Prostate gland (tissue), 2 donors: ENCODE measurements at regions not wholly inside any gene's neighbourhood (a gene's known extent, or its start where the extent isn't known, plus 50 kb on each side); places are given as distances from the start of the nearest gene placed in this dataset.
"Not testable (repeated sequence)": the region's sequence is repeated elsewhere in the genome, so short reads cannot be mapped to it uniquely, and the experiment has no call there.

Experiments used
- DNase-seq: peaks from one replicate; pipeline ENCODE4 v3.0.0-alpha.2; 2019; ENCODE audit warnings: low spot score
- H3K27ac ChIP-seq, 2 donors: fragments of 200-600 bp; sonication (generic); 2 replicates each; pipeline ENCODE4 v1.5.1; 2017 to 2019
- H3K27me3 ChIP-seq: fragments of 200-600 bp; sonication (generic); replicated peaks from 2 replicates; pipeline ENCODE4 v1.5.1; 2019; ENCODE audit not compliant: insufficient read depth
- H3K36me3 ChIP-seq, 2 donors: fragments of 200-600 bp; sonication (generic); 1 replicate in 1 of 2; 2 replicates in 1 of 2; pipeline versions ENCODE4 v1.5.1 to v1.8.1; 2017 to 2019
- H3K4me1 ChIP-seq: fragments of 200-600 bp; sonication (generic); replicated peaks from 2 replicates; pipeline ENCODE4 v1.5.1; 2019
- H3K4me3 ChIP-seq, 2 donors: fragments of 200-600 bp; sonication (generic); 2 replicates each; pipeline ENCODE4 v1.5.1; 2017 to 2019
- H3K9me3 ChIP-seq: fragments of 200-600 bp; sonication (generic); 2 replicates; pipeline ENCODE4 v1.5.1; 2017
- POLR2A ChIP-seq: fragments of 450-650 bp; IDR thresholded peaks from one replicate; pipeline ENCODE4 v1.6.1; 2016; ENCODE audit warnings: antibody characterized with exemption, mild to moderate bottlenecking
- POLR2AphosphoS5 ChIP-seq: sonication (generic); formaldehyde crosslinking; IDR thresholded peaks from one replicate; pipeline ENCODE4 v1.6.1; 2017; ENCODE audit warnings: antibody characterized with exemption
- WGBS: methylation state at CpG from one replicate; pipeline ENCODE4 v1.1.5; 2018; 5-methylcytosine and 5-hydroxymethylcytosine counted together
- intact Hi-C: fragments of 100-400 bp; cut with DNase I; formaldehyde crosslinking; loops from one replicate; pipeline ENCODE4 v1.14.2; 2022
- TF ChIP-seq, protein P1 (sequence below), 4 experiments: fragments of 200-600 bp in 2 of 4; fragments of 450-650 bp in 2 of 4; sonication (generic) in 2 of 4; IDR thresholded peaks; 1 replicate in 3 of 4; 2 replicates in 1 of 4; pipeline ENCODE4 v1.5.1; 2016 to 2019; ENCODE audit warnings: antibody characterized with exemption in 4 of 4, mild to moderate bottlenecking in 2 of 4, moderate library complexity in 2 of 4

DNA sequence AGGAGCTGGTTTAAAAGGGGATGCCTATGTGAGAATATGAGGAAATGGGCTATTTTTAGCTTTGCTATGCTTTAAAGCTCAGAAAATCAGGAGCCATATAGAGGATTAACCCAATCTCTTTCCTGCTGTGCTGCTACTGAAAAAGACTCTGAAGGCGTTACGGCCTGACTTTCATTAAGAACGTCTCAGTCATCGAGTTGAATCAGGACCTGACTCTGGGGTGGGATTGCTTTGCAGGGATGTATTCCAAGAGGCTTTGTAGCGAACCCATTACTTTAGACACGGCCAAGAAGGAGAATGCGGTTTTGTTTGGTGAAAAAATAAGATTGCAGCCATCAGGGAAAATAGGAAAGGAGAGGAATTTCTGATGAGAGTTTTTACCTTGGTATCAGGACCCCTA lies 426.9 kb downstream of the CCSER2 start:
- Histone ChIP-seq H3K9me3 (no peaks in the 10 kb centered on the region), H3K4me1 (no peaks in the 10 kb centered on the region), H3K27me3 (no peaks in the 10 kb centered on the region), H3K4me3 (no peak overlapping the region), H3K36me3 (no peaks in the 10 kb centered on the region), H3K27ac (no peak overlapping the region)
- intact Hi-C loops: no loop called here
- 82% methylated on average over 7 of the region's 7 CpGs for WGBS
- DNase-seq: no peak
- no peak for TF ChIP-seq POLR2A
- TF ChIP-seq, protein P1, sequence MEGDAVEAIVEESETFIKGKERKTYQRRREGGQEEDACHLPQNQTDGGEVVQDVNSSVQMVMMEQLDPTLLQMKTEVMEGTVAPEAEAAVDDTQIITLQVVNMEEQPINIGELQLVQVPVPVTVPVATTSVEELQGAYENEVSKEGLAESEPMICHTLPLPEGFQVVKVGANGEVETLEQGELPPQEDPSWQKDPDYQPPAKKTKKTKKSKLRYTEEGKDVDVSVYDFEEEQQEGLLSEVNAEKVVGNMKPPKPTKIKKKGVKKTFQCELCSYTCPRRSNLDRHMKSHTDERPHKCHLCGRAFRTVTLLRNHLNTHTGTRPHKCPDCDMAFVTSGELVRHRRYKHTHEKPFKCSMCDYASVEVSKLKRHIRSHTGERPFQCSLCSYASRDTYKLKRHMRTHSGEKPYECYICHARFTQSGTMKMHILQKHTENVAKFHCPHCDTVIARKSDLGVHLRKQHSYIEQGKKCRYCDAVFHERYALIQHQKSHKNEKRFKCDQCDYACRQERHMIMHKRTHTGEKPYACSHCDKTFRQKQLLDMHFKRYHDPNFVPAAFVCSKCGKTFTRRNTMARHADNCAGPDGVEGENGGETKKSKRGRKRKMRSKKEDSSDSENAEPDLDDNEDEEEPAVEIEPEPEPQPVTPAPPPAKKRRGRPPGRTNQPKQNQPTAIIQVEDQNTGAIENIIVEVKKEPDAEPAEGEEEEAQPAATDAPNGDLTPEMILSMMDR (IDR thresholded peaks at IDR 0.05): no peak
- TF ChIP-seq POLR2AphosphoS5: no peak

GRCh38 chr10:84756653-84757052 lies 428.3 kb downstream of the CCSER2 start:
- DNase-seq, H3K27me3 ChIP-seq, H3K27ac ChIP-seq, H3K4me3 ChIP-seq, H3K9me3 ChIP-seq, intact Hi-C loops, H3K36me3 ChIP-seq, H3K4me1 ChIP-seq: not testable (repeated sequence)
- WGBS: 91% methylated on average over 3 of the region's 3 CpGs

DNA sequence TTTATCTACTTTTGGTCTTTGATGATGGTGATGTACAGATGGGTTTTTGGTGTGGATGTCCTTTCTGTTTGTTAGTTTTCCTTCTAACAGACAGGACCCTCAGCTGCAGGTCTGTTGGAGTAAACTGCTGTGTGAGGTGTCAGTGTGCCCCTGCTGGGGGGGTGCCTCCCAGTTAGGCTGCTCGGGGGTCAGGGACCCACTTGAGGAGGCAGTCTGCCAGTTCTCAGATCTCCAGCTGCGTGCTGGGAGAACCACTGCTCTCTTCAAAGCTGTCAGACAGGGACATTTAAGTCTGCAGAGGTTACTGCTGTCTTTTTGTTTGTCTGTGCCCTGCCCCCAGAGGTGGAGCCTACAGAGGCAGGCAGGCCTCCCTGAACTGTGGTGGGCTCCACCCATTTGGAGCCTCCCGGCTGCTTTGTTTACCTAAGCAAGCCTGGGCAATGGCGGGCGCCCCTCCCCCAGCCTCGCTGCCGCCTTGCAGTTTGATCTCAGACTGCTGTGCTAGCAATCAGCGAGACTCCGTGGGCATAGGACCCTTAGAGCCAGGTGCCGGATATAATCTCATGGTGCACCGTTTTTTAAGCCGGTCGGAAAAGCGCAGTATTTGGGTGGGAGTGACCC lies 433.7 kb downstream of the CCSER2 start:
- H3K4me3 ChIP-seq, intact Hi-C loops, H3K9me3 ChIP-seq, H3K4me1 ChIP-seq, H3K27ac ChIP-seq, H3K27me3 ChIP-seq, DNase-seq, H3K36me3 ChIP-seq: not testable (repeated sequence)
- 40% methylated on average over 14 of the region's 14 CpGs for WGBS

DNA sequence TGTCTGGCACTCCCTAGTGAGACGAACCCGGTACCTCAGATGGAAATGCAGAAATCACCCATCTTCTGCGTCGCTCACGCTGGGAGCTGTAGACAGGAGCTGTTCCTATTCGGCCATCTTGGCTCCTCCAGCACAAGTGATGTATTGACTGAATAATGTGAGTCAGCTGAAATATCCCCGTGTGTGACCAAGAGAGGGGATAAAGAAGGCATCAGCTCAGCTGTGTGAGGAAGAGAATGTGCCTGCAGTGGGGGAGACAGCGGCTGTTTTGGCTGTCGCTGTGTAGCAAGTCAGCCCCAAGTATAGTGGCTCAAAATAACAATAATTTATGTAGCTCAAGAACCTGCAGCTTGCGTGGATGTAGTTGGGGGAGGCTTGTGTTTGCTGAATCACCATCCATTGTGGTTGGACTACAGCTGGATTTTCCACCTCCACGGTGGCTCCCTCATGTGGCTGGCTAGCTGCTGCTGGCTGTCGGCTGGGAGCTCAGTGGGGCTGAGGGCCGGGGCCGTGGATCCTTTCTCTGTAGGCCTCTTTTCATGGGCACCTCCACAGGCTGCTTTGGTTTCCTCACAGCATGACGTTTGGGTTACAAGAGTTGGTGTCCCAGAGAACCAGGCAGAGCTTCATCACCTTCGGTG lies 434.5 kb downstream of the CCSER2 start:
- Histone ChIP-seq H3K27me3 (no peaks in the 10 kb centered on the region), H3K9me3 (no peaks in the 10 kb centered on the region), H3K4me3 (no peak overlapping the region), H3K36me3 (no peaks in the 10 kb centered on the region), H3K4me1 (no peaks in the 10 kb centered on the region), H3K27ac (no peak overlapping the region)
- intact Hi-C loops: no loop called here
- WGBS: 90% methylated on average over 16 of the region's 16 CpGs
- TF ChIP-seq POLR2A (no peak), POLR2AphosphoS5 (no peak)
- TF ChIP-seq, protein P1 (IDR thresholded peaks at IDR 0.05): no peak
- no peak for DNase-seq

DNA sequence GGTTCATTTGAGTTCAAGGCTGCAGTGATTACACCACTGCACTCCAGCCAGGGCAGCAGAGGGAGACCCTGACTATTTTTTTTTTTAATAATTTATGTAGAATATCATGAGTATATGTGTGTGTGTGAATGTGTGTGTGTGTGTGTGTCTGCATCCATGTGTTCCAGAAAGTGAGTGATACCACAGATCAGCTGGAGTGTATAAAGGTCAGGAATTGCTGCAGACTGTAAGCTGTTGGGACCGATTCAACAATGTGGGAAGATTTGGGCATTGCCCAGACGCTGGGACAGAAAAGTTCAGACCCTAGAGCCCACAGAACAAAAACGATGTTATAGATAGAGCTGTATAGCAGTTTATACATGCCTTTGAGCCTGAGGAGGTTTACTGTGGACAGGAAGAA lies 435.6 kb downstream of the CCSER2 start:
- 36% methylated on average over 3 of the region's 3 CpGs for WGBS
- Histone ChIP-seq H3K4me3 (no peak overlapping the region), H3K27me3 (no peaks in the 10 kb centered on the region), H3K9me3 (no peaks in the 10 kb centered on the region), H3K4me1 (no peaks in the 10 kb centered on the region), H3K27ac (no peak overlapping the region), H3K36me3 (no peaks in the 10 kb centered on the region)
- no peak for DNase-seq
- intact Hi-C loops: no loop called here
- TF ChIP-seq POLR2AphosphoS5 (no peak), POLR2A (no peak)
- TF ChIP-seq, protein P1 (IDR thresholded peaks at IDR 0.05): no peak

GRCh38 chr10:84765086-84765485 lies 436.7 kb downstream of the CCSER2 start:
- Histone ChIP-seq H3K9me3 (no peaks in the 10 kb centered on the region), H3K27me3 (no peaks in the 10 kb centered on the region), H3K27ac (no peak overlapping the region), H3K36me3 (no peaks in the 10 kb centered on the region), H3K4me1 (no peaks in the 10 kb centered on the region), H3K4me3 (no peak overlapping the region)
- no peak for DNase-seq
- TF ChIP-seq, protein P1 (IDR thresholded peaks at IDR 0.05): no peak
- no peak for TF ChIP-seq POLR2AphosphoS5
- no peak for TF ChIP-seq POLR2A
- intact Hi-C loops: no loop called here
- WGBS: 93% methylated on average over 2 of the region's 2 CpGs
